ENCODE measurements at regions not wholly inside any gene's neighbourhood (a gene's known extent, or its start where the extent isn't known, plus 50 kb on each side); places are given as distances from the start of the nearest gene placed in this dataset.

GRCh38 chr6:130296854-130297253 lies 69.0 kb upstream of the TMEM200A start:
- no peak for DNase-seq (ENCODE audit: low read depth)
- no peak overlapping the region for H3K4me3 ChIP-seq (ENCODE audit: low read depth, low read length)
- TF ChIP-seq CTCF (conservative IDR thresholded peaks at IDR 0.05; ENCODE audit: low read depth, low read length) = peak; percentile 32

- TF ChIP-seq CTCF (conservative IDR thresholded peaks at IDR 0.05; ENCODE audit: low read depth, low read length) = peak; percentile 74
- peak; percentile 15 for DNase-seq (ENCODE audit: low read depth)
Measured at GRCh38 chr6:130293800-130294199, 71.0 kb upstream of the SAMD3 start.

GRCh38 chr6:130288065-130288464 lies 65.3 kb upstream of the SAMD3 start:
- H3K4me3 ChIP-seq (ENCODE audit: low read depth, low read length) = no peak overlapping the region
- TF ChIP-seq CTCF (conservative IDR thresholded peaks at IDR 0.05; ENCODE audit: low read depth, low read length) = no peak
- DNase-seq (ENCODE audit: low read depth) = no peak

More at GRCh38 chr6:130293800-130294199, 71.0 kb upstream of the SAMD3 start:
- no peak overlapping the region for H3K4me3 ChIP-seq (ENCODE audit: low read depth, low read length)

- no peak for DNase-seq (ENCODE audit: low read depth)
- TF ChIP-seq CTCF (conservative IDR thresholded peaks at IDR 0.05; ENCODE audit: low read depth, low read length) = peak; percentile 65
- no peak overlapping the region for H3K4me3 ChIP-seq (ENCODE audit: low read depth, low read length)
Measured at GRCh38 chr6:130282234-130282995, 59.7 kb upstream of the SAMD3 start.

GRCh38 chr6:130276507-130276906 lies 53.8 kb upstream of the SAMD3 start:
- no peak overlapping the region for H3K4me3 ChIP-seq (ENCODE audit: low read depth, low read length)
- DNase-seq (ENCODE audit: low read depth) = no peak
- TF ChIP-seq CTCF (conservative IDR thresholded peaks at IDR 0.05; ENCODE audit: low read depth, low read length) = no peak

- TF ChIP-seq CTCF (conservative IDR thresholded peaks at IDR 0.05; ENCODE audit: low read depth, low read length) = no peak
- DNase-seq (ENCODE audit: low read depth) = no peak
- no peak overlapping the region for H3K4me3 ChIP-seq (ENCODE audit: low read depth, low read length)
Measured at GRCh38 chr6:130274007-130274406, 51.3 kb upstream of the SAMD3 start.
